HG02623 (cell line): ENCODE measurements at regions not wholly inside any gene's neighbourhood (a gene's known extent, or its start where the extent isn't known, plus 50 kb on each side); places are given as distances from the start of the nearest gene placed in this dataset.

Experiments used
- ATAC-seq: cut with Tn5 transposase; IDR thresholded peaks from one replicate; pipeline ENCODE4 v1.9.1; 2021; ENCODE audit warnings: moderate library complexity; ENCODE audit not compliant: unreplicated experiment

DNA sequence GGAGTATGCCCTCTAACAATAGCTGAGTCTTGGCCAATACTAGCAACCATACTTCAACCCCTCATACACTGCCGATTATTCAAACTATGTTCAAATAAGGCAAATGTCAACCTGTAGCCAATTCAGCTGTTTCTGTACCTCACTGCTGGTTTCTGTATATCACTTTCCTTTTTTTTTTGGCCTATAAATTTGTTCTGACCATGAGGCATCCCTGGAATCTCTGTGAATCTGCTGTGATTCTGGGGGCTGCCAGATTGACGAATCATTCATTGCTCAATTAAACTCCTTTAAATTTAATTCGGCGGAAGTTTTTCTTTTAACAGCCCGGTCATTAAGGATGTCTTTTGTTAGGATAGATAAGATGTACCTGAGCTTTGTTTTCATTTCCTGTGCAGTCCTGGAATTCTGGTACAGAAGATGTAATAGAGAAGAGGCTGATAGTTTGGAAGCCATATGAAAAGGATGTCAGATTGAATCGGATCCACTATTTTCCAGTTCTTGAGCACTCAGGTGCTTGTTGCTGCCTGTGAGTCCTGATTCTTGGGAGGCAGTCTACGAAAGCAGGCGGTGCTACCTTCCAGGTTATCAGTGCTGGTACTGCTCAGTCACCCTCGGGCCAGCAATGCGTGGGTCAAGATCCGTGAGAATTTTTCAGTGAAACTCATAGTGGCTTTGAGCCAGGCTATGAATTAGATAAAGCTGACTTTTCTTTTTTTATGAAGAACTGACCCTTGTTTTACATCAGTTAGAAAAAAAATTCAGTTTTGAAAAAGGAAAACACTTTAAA is 106.2 kb upstream of the TUT7 start:
- no peak for ATAC-seq

GRCh38 chr9:86459599-86460155 is 105.5 kb upstream of the TUT7 start:
- no peak for ATAC-seq

DNA sequence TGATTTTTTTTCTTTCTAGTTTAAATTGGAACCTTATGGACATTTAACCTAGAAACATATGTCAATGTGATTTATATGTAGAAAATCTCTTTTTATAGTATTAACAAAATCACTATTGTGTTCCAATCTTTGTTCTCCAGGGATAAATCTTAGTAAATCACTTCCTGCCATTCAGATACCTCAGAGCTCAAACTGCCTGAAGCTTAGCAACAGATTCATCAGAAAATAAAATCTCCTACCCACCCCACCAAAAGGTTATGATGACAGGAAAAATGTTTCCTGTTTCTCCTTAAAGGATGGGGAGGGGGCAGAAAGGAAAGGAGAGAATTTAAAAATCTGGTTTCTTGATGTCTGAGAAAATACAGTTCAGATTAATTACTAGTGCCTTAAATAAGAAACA is 105.0 kb upstream of the TUT7 start:
- ATAC-seq = no peak

DNA sequence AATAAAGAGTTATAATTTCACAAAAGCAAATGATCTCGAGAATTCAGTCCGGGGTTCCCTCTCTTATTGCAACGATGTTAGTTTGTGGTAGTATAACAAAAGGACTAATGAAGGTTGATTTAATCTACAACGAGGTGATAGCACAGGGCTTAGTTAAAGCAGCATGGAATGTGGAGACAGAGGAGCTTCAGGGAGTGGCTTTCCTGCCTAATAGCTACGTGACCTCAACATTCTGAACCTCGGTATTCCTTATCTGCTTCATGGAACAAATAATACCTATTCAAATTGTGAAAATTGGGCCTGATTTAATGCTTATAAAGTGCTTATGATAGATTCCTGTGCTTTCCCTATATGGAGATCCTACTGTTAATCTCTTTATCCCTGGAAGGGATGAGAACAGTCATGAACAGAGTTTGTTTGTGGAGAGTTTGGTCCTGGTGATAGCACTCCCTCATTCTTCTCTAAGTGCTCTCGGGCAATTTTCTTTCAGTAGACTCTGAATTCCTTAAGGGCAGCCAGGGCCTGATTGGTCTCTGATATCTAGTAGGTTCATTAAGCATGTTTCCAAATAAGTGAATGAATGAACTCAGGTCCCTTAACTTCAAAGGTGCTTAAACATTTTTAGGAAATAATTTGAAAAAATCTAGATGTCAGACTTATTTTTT is 104.1 kb upstream of the TUT7 start:
- no peak for ATAC-seq

DNA sequence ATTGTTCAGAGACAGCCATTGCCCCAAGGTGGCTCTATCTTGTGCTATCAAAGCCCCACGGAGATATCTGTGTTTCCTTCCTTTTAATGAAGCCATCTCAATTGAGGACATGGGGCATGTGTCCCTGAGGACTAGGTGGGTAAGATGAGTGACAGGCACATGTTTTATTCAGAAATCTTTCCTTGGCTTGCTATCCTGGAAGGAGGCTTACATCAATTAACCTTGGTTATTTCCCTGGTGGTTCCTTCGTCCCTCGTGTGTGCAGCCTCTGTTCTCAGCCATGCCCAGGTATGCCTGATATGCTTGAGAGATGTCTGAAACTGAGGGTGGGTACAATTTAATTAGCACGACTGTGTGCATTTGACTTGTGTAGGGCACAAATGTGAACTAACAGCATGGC is 102.2 kb upstream of the TUT7 start:
- ATAC-seq = no peak

GRCh38 chr9:86454701-86455615 is 100.7 kb upstream of the TUT7 start:
- ATAC-seq = no peak

DNA sequence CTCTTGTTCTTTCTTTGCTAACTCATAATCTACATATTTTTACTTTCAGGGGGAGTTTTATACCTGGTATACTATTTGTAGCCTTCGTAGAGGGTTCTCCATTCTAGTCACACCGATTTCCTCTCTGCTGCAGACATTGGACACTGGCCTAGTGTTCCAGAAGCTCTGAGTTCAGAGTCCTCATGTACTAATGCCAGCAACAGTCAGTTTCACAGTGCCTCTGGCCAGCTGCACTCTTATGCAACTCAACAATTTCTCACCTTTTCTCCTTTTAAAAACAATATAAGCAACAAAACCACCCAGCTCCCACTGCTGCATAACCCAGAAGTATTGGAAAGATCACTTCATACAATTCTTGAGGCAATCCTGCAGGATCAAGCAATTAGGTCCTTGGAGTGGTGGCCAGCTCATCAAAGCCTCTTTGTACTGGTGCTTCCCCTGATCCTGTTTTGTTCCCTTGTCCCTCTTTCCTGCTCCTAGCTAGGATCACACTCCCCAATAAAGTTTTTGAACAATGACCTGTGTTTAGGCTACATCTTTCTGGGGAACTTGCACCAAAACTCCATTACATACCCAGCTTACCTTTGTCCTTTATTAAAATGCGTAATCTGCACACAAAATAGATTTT is 98.1 kb upstream of the TUT7 start:
- ATAC-seq = no peak

DNA sequence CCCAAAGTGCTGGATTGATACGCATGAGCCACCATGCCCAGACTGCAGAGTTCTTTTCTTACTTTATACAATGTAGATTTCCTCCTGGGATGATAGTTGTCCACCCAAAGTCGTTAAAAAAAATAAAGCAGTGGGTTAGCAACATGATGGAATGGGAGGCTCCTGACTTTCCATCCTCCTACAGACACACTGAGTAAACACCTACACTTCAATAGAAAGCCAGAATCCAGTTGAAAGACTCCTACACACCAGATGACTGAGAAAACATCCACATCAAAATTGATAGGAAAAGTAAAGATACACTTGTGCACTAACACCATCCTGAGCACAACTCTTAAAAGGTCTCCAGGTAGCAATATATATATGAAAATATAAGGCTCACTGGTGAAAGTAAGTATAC is 95.0 kb upstream of the TUT7 start:
- ATAC-seq = no peak

DNA sequence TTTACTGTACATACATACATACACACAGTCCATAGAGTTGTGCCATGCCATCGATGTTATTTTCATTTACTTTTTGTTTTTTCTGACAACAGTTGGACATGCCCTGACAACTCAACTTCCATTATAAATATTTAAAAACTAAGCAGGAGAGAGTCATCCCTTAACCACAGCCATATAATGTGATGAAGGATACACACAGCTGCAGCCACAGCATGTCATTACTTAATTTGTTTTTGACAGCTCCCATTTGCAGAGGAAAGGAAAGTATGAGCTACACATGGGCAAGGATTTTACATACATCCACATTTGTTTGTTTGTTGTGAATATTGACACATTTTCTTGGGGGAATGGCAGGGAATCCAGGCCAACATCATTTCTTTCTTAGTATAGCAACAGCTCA is 91.5 kb upstream of the TUT7 start:
- ATAC-seq = no peak

DNA sequence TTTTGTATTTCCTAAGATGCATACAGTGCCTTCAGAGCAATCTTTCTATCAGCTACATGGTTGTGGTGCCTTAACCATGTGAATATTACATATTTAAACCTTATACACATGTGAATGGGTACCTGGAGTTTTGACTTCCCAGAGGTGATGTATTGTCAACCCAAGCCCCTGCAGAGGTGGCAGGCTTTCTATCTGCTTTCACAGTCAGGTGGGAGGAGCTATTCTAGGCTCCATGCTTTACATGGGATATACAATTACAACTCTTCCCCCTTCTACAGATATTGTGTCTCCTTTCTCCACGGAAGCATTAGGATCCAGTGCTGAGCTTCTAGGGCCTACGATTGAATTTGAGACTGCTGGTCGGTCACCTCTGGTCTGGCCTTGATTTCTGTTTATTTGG is 89.8 kb upstream of the TUT7 start:
- ATAC-seq = no peak

- ATAC-seq = no peak
Measured at GRCh38 chr9:86434039-86434726, 80.0 kb upstream of the TUT7 start.

- ATAC-seq = no peak
Measured at GRCh38 chr9:86424251-86424891, 70.2 kb upstream of the TUT7 start.

GRCh38 chr9:86413971-86414880 is 60.0 kb upstream of the TUT7 start:
- ATAC-seq = no peak

DNA sequence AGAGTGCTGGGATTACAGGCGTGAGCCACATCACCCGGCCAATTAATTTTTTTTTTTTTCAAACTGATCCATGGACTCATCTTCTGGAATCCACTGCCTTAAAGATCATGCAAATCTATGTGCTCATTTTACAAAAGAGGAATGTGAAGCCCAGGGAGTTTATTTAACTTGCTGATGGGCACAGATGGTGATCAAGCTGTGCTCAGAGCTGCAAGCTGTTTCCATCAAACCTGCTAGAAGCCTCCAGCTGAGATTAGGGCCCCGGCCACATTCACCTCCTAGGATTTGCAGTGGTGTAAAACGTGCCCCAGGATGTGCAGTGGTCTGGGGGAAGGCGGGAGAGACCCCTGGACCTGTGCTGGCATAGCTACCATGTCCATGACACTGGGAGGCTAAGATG is 56.1 kb upstream of the TUT7 start:
- no peak for ATAC-seq

GRCh38 chr9:86408121-86408520 is 53.9 kb upstream of the TUT7 start:
- no peak for ATAC-seq

GRCh38 chr9:86407022-86407421 is 52.8 kb upstream of the TUT7 start:
- ATAC-seq = no peak

GRCh38 chr9:86406366-86406765 is 52.2 kb upstream of the TUT7 start:
- ATAC-seq = no peak

DNA sequence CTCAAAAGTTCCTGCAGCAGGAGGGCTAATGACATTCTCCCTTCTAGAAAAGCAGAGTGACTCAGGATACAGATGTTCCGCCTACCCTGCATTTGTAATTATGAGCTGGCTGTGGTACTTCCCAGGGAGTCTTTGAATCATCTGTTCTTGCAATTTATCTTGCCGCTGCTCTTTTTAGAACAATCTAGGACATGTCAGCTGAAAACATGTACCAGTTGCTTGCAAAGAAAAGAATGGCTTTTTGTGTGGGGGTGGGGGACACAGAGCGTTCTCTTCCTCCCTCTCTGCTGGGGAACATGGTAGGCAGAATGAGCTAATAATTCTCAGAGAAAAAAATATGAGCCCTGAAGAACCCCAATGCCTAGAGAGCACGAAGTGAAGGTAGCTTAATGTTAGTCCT is 51.7 kb upstream of the TUT7 start:
- ATAC-seq = no peak

DNA sequence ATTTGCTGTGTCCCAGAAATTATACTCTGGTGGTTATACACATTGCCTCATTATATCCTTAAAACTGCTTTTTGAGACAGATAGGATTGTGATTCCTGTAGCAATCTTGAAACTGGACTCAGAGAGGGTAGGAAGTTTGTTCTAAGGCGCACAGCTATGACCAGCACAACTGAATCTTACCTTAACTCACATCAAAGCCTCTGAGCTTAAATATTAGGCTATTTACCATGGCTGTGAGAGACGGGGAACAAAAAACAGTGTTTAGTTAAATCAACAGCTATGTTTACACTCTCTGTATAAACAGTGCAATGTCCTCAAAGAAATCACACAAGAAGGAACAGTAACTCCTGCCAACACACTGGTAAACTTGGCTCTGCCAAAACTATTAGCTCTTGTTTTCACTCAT is 50.9 kb upstream of the TUT7 start:
- no peak for ATAC-seq
